ENCODE measurements at regions not wholly inside any gene's neighbourhood (a gene's known extent, or its start where the extent isn't known, plus 50 kb on each side); places are given as distances from the start of the nearest gene placed in this dataset.
"Not testable (repeated sequence)": the region's sequence is repeated elsewhere in the genome, so short reads cannot be mapped to it uniquely, and the experiment has no call there.

DNA sequence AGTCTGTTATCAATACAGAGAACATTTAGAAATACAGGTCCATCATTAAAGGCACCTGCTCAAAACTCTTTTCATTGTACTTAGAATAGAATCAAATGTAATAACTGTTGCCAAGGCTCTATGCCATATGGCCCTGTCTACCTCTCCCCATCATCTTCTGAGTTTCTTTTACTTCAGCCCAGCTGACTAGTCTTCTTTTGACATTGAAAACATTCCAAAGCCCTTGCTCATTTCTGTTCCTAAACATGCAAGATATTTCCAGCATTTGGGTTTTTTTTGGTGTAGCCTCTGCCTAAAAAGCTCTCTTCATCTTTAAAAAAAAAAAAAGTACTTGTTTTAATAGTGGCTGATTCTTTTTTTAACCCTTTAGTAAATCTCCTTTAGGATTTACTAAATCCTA is 165.5 kb upstream of the SMIM30 start:
- H3K27ac Mint-ChIP-seq: no peak overlapping the region

DNA sequence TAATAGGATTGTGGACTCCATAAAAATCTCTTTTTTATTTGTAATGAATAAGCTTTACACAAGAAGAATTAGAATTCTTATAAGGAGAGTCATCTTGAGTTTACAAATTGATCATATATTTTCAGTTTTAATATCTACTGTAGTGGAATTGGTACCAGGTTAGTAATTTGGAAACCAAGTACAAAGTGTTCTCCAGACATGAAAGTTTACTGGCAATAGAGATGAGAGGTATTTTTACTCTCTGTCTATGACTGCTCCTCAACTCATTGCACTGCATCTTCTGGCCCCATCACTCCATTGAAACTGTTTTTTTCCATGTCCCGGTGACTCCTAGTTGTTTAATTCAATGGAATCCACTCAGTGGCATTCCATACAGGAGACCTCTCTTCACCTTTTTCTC is 164.5 kb upstream of the SMIM30 start:
- no peak overlapping the region for H3K4me3 Mint-ChIP-seq (ENCODE audit: low read depth)
- no peaks in the 10 kb centered on the region for H3K36me3 Mint-ChIP-seq (ENCODE audit: insufficient read depth)
- TF ChIP-seq, protein P1, sequence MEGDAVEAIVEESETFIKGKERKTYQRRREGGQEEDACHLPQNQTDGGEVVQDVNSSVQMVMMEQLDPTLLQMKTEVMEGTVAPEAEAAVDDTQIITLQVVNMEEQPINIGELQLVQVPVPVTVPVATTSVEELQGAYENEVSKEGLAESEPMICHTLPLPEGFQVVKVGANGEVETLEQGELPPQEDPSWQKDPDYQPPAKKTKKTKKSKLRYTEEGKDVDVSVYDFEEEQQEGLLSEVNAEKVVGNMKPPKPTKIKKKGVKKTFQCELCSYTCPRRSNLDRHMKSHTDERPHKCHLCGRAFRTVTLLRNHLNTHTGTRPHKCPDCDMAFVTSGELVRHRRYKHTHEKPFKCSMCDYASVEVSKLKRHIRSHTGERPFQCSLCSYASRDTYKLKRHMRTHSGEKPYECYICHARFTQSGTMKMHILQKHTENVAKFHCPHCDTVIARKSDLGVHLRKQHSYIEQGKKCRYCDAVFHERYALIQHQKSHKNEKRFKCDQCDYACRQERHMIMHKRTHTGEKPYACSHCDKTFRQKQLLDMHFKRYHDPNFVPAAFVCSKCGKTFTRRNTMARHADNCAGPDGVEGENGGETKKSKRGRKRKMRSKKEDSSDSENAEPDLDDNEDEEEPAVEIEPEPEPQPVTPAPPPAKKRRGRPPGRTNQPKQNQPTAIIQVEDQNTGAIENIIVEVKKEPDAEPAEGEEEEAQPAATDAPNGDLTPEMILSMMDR (IDR thresholded peaks at IDR 0.05; ENCODE audit: unreplicated experiment): no peak
- no peak overlapping the region for H3K27ac Mint-ChIP-seq
- no peaks in the 10 kb centered on the region for H3K9me3 Mint-ChIP-seq (ENCODE audit: low read depth)
- peaks cover 5% of the 10 kb centered on the region for H3K4me1 Mint-ChIP-seq (ENCODE audit: low read depth)
- no peaks in the 10 kb centered on the region for H3K27me3 Mint-ChIP-seq
- no peak for DNase-seq (ENCODE audit: low spot score, unreplicated experiment)

More for the DNA sequence above, 165.5 kb upstream of the SMIM30 start:
- TF ChIP-seq, protein P1 (IDR thresholded peaks at IDR 0.05; ENCODE audit: unreplicated experiment): no peak
- no peak for DNase-seq (ENCODE audit: low spot score, unreplicated experiment)
- H3K27me3 Mint-ChIP-seq: no peaks in the 10 kb centered on the region
- H3K4me1 Mint-ChIP-seq (ENCODE audit: low read depth): peaks cover 5% of the 10 kb centered on the region
- H3K36me3 Mint-ChIP-seq (ENCODE audit: insufficient read depth): no peaks in the 10 kb centered on the region
- no peak overlapping the region for H3K4me3 Mint-ChIP-seq (ENCODE audit: low read depth)
- no peaks in the 10 kb centered on the region for H3K9me3 Mint-ChIP-seq (ENCODE audit: low read depth)

DNA sequence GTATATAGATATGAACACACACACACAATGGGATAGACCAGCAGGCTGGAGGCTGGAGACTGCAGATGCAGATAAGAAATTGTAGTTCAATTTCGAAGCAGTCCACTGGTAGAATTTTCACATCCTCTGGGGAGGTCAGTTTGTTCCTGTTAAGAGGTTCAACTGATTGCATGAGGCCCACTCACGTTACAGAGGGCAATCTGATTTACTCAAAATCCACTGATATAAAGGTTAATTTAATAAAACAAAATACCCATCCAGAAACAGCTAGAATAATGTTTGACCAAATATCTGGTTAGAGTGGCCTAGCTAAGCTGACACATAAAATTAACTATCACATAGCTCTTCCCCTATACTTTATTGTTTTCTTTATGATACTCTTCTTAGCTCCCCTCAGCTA is 162.9 kb upstream of the SMIM30 start:
- Mint-ChIP-seq H3K27ac (no peak overlapping the region), H3K4me3 (ENCODE audit: low read depth) (no peak overlapping the region), H3K4me1 (ENCODE audit: low read depth) (peaks cover 3% of the 10 kb centered on the region), H3K27me3 (no peaks in the 10 kb centered on the region), H3K36me3 (ENCODE audit: insufficient read depth) (no peaks in the 10 kb centered on the region), H3K9me3 (ENCODE audit: low read depth) (no peaks in the 10 kb centered on the region)
- no peak for DNase-seq (ENCODE audit: low spot score, unreplicated experiment)
- TF ChIP-seq, protein P1 (IDR thresholded peaks at IDR 0.05; ENCODE audit: unreplicated experiment): no peak

DNA sequence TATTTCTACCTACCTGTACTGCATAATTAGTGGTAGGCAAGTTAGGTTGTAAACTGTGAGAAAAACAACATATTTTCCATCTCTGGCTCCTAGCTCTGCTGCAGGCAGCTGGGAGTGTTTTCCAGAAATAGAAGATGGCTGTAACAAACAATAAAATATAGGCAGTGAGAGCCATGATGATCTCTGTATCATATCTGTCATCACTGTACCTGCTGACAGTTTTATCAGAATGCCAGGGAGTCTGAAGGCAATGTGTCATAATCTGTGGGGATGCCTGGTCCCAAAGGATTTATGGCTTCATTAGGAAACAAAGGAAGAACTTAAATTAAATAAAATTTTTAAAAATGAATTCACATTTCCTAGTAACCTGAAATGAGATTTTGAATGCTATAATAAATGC is 160.9 kb upstream of the SMIM30 start:
- TF ChIP-seq, protein P1 (IDR thresholded peaks at IDR 0.05; ENCODE audit: unreplicated experiment): no peak
- Mint-ChIP-seq H3K27me3 (no peaks in the 10 kb centered on the region), H3K4me1 (ENCODE audit: low read depth) (peaks cover 3% of the 10 kb centered on the region), H3K4me3 (ENCODE audit: low read depth) (no peak overlapping the region), H3K36me3 (ENCODE audit: insufficient read depth) (no peaks in the 10 kb centered on the region), H3K9me3 (ENCODE audit: low read depth) (no peaks in the 10 kb centered on the region), H3K27ac (no peak overlapping the region)
- no peak for DNase-seq (ENCODE audit: low spot score, unreplicated experiment)

DNA sequence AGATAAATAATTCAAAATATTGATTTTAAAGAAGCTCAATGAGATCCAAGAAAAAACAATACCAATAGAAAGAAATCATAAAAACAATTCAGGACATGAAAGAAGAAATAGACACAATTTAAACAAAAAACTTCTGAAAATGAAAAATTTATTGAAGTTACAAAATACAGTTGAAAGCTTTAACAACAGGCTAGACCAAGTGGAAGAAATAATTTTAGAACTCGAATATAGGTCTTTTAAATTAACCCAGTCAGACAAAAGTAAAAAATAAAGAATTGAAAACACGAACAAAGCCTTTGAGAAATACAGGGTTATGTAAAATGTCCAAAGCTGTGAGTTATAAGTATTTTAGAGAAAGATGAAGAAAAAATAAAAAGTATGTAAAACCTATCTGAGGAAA is 152.4 kb upstream of the SMIM30 start:
- peaks cover 24% of the 10 kb centered on the region for H3K9me3 Mint-ChIP-seq (ENCODE audit: low read depth)
- DNase-seq (ENCODE audit: low spot score, unreplicated experiment): no peak
- no peaks in the 10 kb centered on the region for H3K36me3 Mint-ChIP-seq (ENCODE audit: insufficient read depth)
- no peaks in the 10 kb centered on the region for H3K4me1 Mint-ChIP-seq (ENCODE audit: low read depth)
- TF ChIP-seq, protein P1 (IDR thresholded peaks at IDR 0.05; ENCODE audit: unreplicated experiment): no peak
- no peaks in the 10 kb centered on the region for H3K27me3 Mint-ChIP-seq
- H3K4me3 Mint-ChIP-seq (ENCODE audit: low read depth): no peak overlapping the region
- H3K27ac Mint-ChIP-seq: no peak overlapping the region

DNA sequence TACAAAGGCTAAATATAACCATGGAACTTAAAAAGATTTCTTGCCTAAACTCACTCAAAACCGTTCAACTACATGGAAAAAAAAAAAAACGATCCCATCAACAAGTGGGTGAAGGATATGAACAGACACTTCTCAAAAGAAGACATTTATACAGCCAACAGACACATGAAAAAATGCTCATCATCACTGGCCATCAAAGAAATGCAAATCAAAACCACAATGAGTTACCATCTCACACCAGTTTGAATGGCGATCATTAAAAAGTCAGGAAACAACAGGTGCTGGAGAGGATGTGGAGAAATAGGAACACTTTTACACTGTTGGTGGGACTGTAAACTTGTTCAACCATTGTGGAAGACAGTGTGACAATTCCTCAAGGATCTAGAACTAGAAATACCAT is 151.2 kb upstream of the SMIM30 start:
- not testable (repeated sequence) for DNase-seq (ENCODE audit: low spot score, unreplicated experiment); H3K36me3 Mint-ChIP-seq (ENCODE audit: insufficient read depth); H3K4me3 Mint-ChIP-seq (ENCODE audit: low read depth); H3K4me1 Mint-ChIP-seq (ENCODE audit: low read depth); H3K27ac Mint-ChIP-seq; H3K27me3 Mint-ChIP-seq
- peaks cover 24% of the 10 kb centered on the region for H3K9me3 Mint-ChIP-seq (ENCODE audit: low read depth)
